ENCODE measurements at regions not wholly inside any gene's neighbourhood (a gene's known extent, or its start where the extent isn't known, plus 50 kb on each side); places are given as distances from the start of the nearest gene placed in this dataset.

DNA sequence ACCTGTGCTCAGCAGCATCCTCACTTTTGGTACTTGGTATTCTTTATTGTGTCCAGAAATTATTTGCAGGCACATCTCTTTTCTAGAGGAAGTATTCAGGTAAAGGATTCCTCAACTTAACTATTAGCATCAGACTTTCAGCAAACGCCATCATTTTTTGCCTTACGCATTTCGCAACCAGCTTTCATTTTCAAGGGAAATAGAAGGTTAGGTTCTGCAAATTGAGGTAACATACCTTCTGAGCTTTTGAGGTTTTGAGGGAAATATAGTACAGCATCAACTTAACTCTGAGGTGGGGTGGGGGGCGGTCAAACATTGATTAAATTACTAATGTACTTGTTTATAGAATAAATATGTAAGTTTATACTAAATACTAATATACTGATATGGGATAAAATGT is 243.6 kb upstream of the RIMS1 start:
- TF ChIP-seq, protein P1, sequence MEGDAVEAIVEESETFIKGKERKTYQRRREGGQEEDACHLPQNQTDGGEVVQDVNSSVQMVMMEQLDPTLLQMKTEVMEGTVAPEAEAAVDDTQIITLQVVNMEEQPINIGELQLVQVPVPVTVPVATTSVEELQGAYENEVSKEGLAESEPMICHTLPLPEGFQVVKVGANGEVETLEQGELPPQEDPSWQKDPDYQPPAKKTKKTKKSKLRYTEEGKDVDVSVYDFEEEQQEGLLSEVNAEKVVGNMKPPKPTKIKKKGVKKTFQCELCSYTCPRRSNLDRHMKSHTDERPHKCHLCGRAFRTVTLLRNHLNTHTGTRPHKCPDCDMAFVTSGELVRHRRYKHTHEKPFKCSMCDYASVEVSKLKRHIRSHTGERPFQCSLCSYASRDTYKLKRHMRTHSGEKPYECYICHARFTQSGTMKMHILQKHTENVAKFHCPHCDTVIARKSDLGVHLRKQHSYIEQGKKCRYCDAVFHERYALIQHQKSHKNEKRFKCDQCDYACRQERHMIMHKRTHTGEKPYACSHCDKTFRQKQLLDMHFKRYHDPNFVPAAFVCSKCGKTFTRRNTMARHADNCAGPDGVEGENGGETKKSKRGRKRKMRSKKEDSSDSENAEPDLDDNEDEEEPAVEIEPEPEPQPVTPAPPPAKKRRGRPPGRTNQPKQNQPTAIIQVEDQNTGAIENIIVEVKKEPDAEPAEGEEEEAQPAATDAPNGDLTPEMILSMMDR (IDR thresholded peaks at IDR 0.05 in 4 of 5, conservative IDR thresholded peaks at IDR 0.05 in 1 of 5) = no peak
- TF ChIP-seq POLR2A (IDR thresholded peaks at IDR 0.05) = no peak
